Right cardiac atrium (tissue), 5 donors: ENCODE measurements at regions not wholly inside any gene's neighbourhood (a gene's known extent, or its start where the extent isn't known, plus 50 kb on each side); places are given as distances from the start of the nearest gene placed in this dataset.
"Not testable (repeated sequence)": the region's sequence is repeated elsewhere in the genome, so short reads cannot be mapped to it uniquely, and the experiment has no call there.

Experiments used
- ATAC-seq, 2 donors: fragments of 200-7000 bp; cut with Tn5 transposase; one replicate each; pipeline versions ENCODE4 v1.8.0 to v1.9.1; 2020; ENCODE audit warnings: moderate library complexity in 2 of 2, mild to moderate bottlenecking in 1 of 2
- DNase-seq, 3 donors: peaks; one replicate each; pipeline ENCODE4 v3.0.0-alpha.2; 2020
- H3K27ac ChIP-seq: one replicate; pipeline ENCODE4 v1.5.1; 2013; ENCODE audit warnings: mild to moderate bottlenecking, low read length, control low read depth, moderate library complexity
- H3K27me3 ChIP-seq: one replicate; pipeline ENCODE4 v1.6.1; 2013; ENCODE audit not compliant: control insufficient read depth, insufficient read depth
- H3K4me1 ChIP-seq: one replicate; pipeline ENCODE4 v1.6.1; 2013; ENCODE audit warnings: low read length; ENCODE audit not compliant: control insufficient read depth, insufficient read depth
- H3K4me3 ChIP-seq: one replicate; pipeline ENCODE4 v1.5.1; 2013; ENCODE audit warnings: low read length, control low read depth
- H3K9me3 ChIP-seq: one replicate; pipeline ENCODE4 v1.6.1; 2013; ENCODE audit warnings: low read length; ENCODE audit not compliant: control insufficient read depth
- WGBS: extraction: QIAGEN DNeasy Blood & Tissue Kit; methylation state at CpG from one replicate; pipeline ENCODE4 v1.1.7; 2013; 5-methylcytosine and 5-hydroxymethylcytosine counted together
- intact Hi-C, 4 donors: fragments of 100-400 bp; cut with DNase I; formaldehyde crosslinking; loops; one replicate each; pipeline versions ENCODE4 v1.11.0 to v1.14.0; 2022 to 2023
- donor health status: healthy with polysubstance abuse.
- donor health status: DM: no; HTN: yes; CAD: no.
- donor health status: DM: no; HTN: no; CAD: no.
- donor health status: DM: no; HTN: yes; CAD: no; lungs with severe emphysema.
- donor health status: DM: yes; HTN: yes; CAD: no.

GRCh38 chr4:30068234-30068633 is 651.9 kb upstream of the PCDH7 start:
- H3K9me3 ChIP-seq: no peaks in the 10 kb centered on the region
- no peak for ATAC-seq
- no peaks in the 10 kb centered on the region for H3K27me3 ChIP-seq
- intact Hi-C loops: no loop called here
- no peak overlapping the region for H3K27ac ChIP-seq
- no peak overlapping the region for H3K4me3 ChIP-seq
- H3K4me1 ChIP-seq: no peaks in the 10 kb centered on the region
- DNase-seq: peak in 1 of 3 donors; percentile 13
- WGBS: 70% methylated on average over 1 of the region's 1 CpG

GRCh38 chr4:30073011-30073710 is 647.0 kb upstream of the PCDH7 start:
- no peaks in the 10 kb centered on the region for H3K27me3 ChIP-seq
- no peaks in the 10 kb centered on the region for H3K9me3 ChIP-seq
- 60% methylated on average over 3 of the region's 3 CpGs for WGBS
- intact Hi-C loops: no loop called here
- no peak overlapping the region for H3K4me3 ChIP-seq
- ATAC-seq: no peak
- no peak for DNase-seq
- no peaks in the 10 kb centered on the region for H3K4me1 ChIP-seq
- no peak overlapping the region for H3K27ac ChIP-seq

GRCh38 chr4:30092420-30093128 is 627.6 kb upstream of the PCDH7 start:
- DNase-seq: peak in 1 of 3 donors; percentile 30
- not testable (repeated sequence) for ATAC-seq

GRCh38 chr4:30094887-30095286 is 625.3 kb upstream of the PCDH7 start:
- intact Hi-C loops: no loop called here
- Histone ChIP-seq H3K4me1 (no peaks in the 10 kb centered on the region), H3K9me3 (no peaks in the 10 kb centered on the region), H3K27me3 (no peaks in the 10 kb centered on the region), H3K27ac (no peak overlapping the region), H3K4me3 (no peak overlapping the region)
- WGBS: 75% methylated on average over 1 of the region's 1 CpG
- ATAC-seq (no peak), DNase-seq (no peak)

More at GRCh38 chr4:30092420-30093128, 627.6 kb upstream of the PCDH7 start:
- H3K4me1 ChIP-seq, H3K4me3 ChIP-seq, H3K27ac ChIP-seq, intact Hi-C loops, H3K27me3 ChIP-seq, H3K9me3 ChIP-seq: not testable (repeated sequence)
- WGBS: 97% methylated on average over 37 of the region's 37 CpGs

- Histone ChIP-seq H3K4me3 (no peak overlapping the region), H3K4me1 (no peaks in the 10 kb centered on the region), H3K27ac (no peak overlapping the region), H3K27me3 (no peaks in the 10 kb centered on the region), H3K9me3 (no peaks in the 10 kb centered on the region)
- ATAC-seq (no peak), DNase-seq (no peak)
- intact Hi-C loops: no loop called here
Observed at GRCh38 chr4:30103455-30103854, 616.7 kb upstream of the PCDH7 start.

- no peaks in the 10 kb centered on the region for H3K4me1 ChIP-seq
- no peaks in the 10 kb centered on the region for H3K27me3 ChIP-seq
- DNase-seq (no peak), ATAC-seq (no peak)
- H3K4me3 ChIP-seq: no peak overlapping the region
- 57% methylated on average over 4 of the region's 4 CpGs for WGBS
- intact Hi-C loops: no loop called here
- no peaks in the 10 kb centered on the region for H3K9me3 ChIP-seq
- H3K27ac ChIP-seq: no peak overlapping the region
Observed at GRCh38 chr4:30116401-30116800, 603.8 kb upstream of the PCDH7 start.

GRCh38 chr4:30117433-30117832 is 602.7 kb upstream of the PCDH7 start:
- Histone ChIP-seq H3K4me1 (no peaks in the 10 kb centered on the region), H3K27ac (no peak overlapping the region), H3K9me3 (no peaks in the 10 kb centered on the region), H3K4me3 (no peak overlapping the region), H3K27me3 (no peaks in the 10 kb centered on the region)
- DNase-seq: no peak
- intact Hi-C loops: no loop called here
- no peak for ATAC-seq
- 88% methylated on average over 3 of the region's 3 CpGs for WGBS

GRCh38 chr4:30122711-30123110 is 597.5 kb upstream of the PCDH7 start:
- DNase-seq: no peak
- ATAC-seq: no peak
- H3K4me1 ChIP-seq: no peaks in the 10 kb centered on the region
- H3K4me3 ChIP-seq: no peak overlapping the region
- no peaks in the 10 kb centered on the region for H3K9me3 ChIP-seq
- H3K27ac ChIP-seq: no peak overlapping the region
- H3K27me3 ChIP-seq: no peaks in the 10 kb centered on the region
- WGBS: 47% methylated on average over 3 of the region's 3 CpGs
- intact Hi-C loops: no loop called here

GRCh38 chr4:30124621-30125020 is 595.5 kb upstream of the PCDH7 start:
- H3K4me3 ChIP-seq, intact Hi-C loops, H3K27ac ChIP-seq, H3K27me3 ChIP-seq, H3K9me3 ChIP-seq, DNase-seq, H3K4me1 ChIP-seq, ATAC-seq: not testable (repeated sequence)
- 92% methylated on average over 1 of the region's 2 CpGs for WGBS

- WGBS: 51% methylated on average over 1 of the region's 1 CpG
- no peak overlapping the region for H3K4me3 ChIP-seq
- no peak overlapping the region for H3K27ac ChIP-seq
- no peak for ATAC-seq
- no peaks in the 10 kb centered on the region for H3K27me3 ChIP-seq
- no peaks in the 10 kb centered on the region for H3K4me1 ChIP-seq
- intact Hi-C loops: no loop called here
- DNase-seq: no peak
- no peaks in the 10 kb centered on the region for H3K9me3 ChIP-seq
Observed at GRCh38 chr4:30125868-30126267, 594.3 kb upstream of the PCDH7 start.

GRCh38 chr4:30126351-30126750 is 593.8 kb upstream of the PCDH7 start:
- WGBS: 43% methylated on average over 1 of the region's 1 CpG
- H3K27ac ChIP-seq: no peak overlapping the region
- intact Hi-C loops: no loop called here
- no peaks in the 10 kb centered on the region for H3K4me1 ChIP-seq
- H3K9me3 ChIP-seq: no peaks in the 10 kb centered on the region
- ATAC-seq (no peak), DNase-seq (no peak)
- H3K27me3 ChIP-seq: no peaks in the 10 kb centered on the region
- H3K4me3 ChIP-seq: no peak overlapping the region
